ENCODE measurements at regions not wholly inside any gene's neighbourhood (a gene's known extent, or its start where the extent isn't known, plus 50 kb on each side); places are given as distances from the start of the nearest gene placed in this dataset.

- TF ChIP-seq ZBTB46 (CRISPR knock-in tag; IDR thresholded peaks at IDR 0.05; ENCODE audit: borderline replicate concordance): no peak
These were observed 82.1 kb downstream of the SPTSSA start (continued) for GRCh38 chr14:34379816-34380470.

DNA sequence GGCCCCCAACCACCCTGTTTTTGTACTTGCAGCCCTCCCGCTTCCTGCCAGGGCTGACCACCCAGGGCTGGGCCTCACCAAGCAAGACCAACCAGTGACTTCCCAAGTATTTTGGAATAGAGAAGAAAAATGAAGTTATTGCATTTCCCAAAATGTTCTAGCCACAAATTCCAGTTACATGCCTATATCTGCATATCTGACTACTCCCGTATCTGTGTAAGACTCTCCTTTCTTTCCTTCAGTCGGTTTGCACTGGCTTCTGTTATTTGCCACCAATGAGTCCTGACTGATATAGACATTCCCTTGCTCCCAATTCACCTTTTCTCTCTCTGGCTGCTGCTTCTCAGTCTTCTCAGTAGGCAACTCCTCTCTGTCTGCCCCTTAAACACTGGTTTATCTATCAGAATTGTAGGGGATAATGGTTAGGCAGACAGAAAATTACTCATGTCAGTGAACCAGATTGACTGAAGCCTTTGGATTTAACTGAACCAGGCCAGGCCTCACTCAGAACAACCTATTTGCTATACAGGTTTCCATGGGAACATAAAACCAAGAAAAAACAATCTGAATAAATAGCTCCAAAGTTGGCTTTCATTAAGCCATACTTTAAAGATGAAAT lies 85.3 kb downstream of the SPTSSA start:
- H3K4me2 ChIP-seq (ENCODE audit: low read depth, low read length): no peak overlapping the region
- WGBS (ENCODE audit: low lambda C conversion rate): 72% methylated on average over 3 of the region's 3 CpGs
- TF ChIP-seq ZKSCAN1 (IDR thresholded peaks at IDR 0.05; ENCODE audit: low read length): no peak
- no peak for TF ChIP-seq SAFB2 (CRISPR knock-in tag; IDR thresholded peaks at IDR 0.05; ENCODE audit: borderline replicate concordance, low read depth)
- TF ChIP-seq ISL2 (CRISPR knock-in tag; IDR thresholded peaks at IDR 0.05): no peak
- no peak for TF ChIP-seq ZNF143 (CRISPR knock-in tag; IDR thresholded peaks at IDR 0.05)
- no peaks in the 10 kb centered on the region for H3K9me3 ChIP-seq (ENCODE audit: low read length)
- H3K27ac ChIP-seq (ENCODE audit: extremely low read length, insufficient read depth, low read length): no peak overlapping the region
- in situ Hi-C loops (cut with HindIII; ENCODE audit: extremely low pct_ligation_motif_present, low pct_unique_long_range_greater_than_20kb) (no loop called here), intact Hi-C loops (cut with micrococcal nuclease; ENCODE audit: unreplicated experiment) (loop anchor here (5.0 kb wide), 1 partner anchor 41 kb away; no protein-coding TSS in a partner anchor)
- H4K20me1 ChIP-seq (ENCODE audit: insufficient read depth, low read length): no peaks in the 10 kb centered on the region
- no peak overlapping the region for H3K9ac ChIP-seq (ENCODE audit: insufficient read depth, low read depth, low read length)
- POLR2A ChIA-PET: interaction anchor here (1.5 kb wide), 1 partner anchor 45 kb away, joined by 3 read pairs; no protein-coding TSS in a partner anchor
- peaks cover 29% of the 10 kb centered on the region for H3K4me1 ChIP-seq (ENCODE audit: insufficient read depth, low read length)
- no peak overlapping the region for H2AFZ ChIP-seq (ENCODE audit: low read length)
- no peak for ATAC-seq
- BruUV-seq (replicated peaks): no TSS peak
- no peak for FAIRE-seq
- no peaks in the 10 kb centered on the region for H3K79me2 ChIP-seq (ENCODE audit: insufficient read depth, low read length)
- DNase-seq (ENCODE audit: low spot score): no peak
- CTCF ChIA-PET (ENCODE audit: low intra/inter-chr PET ratio, low total read pairs): no interaction called here
- no peaks in the 10 kb centered on the region; a peak in 1 of 5 replicates for H3K27me3 ChIP-seq (ENCODE audit: control insufficient read depth in 1 of 2, insufficient read depth in 2 of 2, low read length in 2 of 2)
- no peak overlapping the region for H3K4me3 ChIP-seq (replicated peaks in 1 of 3; ENCODE audit: insufficient read depth in 1 of 3, low read depth in 2 of 3, low read length in 3 of 3)
- H3K36me3 ChIP-seq (replicated peaks in 1 of 2; ENCODE audit: control insufficient read depth in 1 of 2, insufficient read depth in 2 of 2, low read length in 2 of 2): no peaks in the 10 kb centered on the region

Data from HepG2 (cell line).